B cell (primary cell): ENCODE measurements at regions not wholly inside any gene's neighbourhood (a gene's known extent, or its start where the extent isn't known, plus 50 kb on each side); places are given as distances from the start of the nearest gene placed in this dataset.

Experiments used
- ATAC-seq: fragments of 200-7000 bp; cut with Tn5 transposase; one replicate; pipeline ENCODE4 v1.10.0; 2021; ENCODE audit warnings: low read depth, mild to moderate bottlenecking, moderate number of reproducible peaks, moderate library complexity
- CTCF ChIA-PET: fragments of 350-600 bp; sonication (Branson Sonifier 250); formaldehyde crosslinking; loops from one replicate; lab custom pipeline; 2021; ENCODE audit warnings: antibody characterized with exemption, inconsistent platforms; lab: Charles Lee
- POLR2A ChIA-PET: fragments of 350-600 bp; sonication (Branson Sonifier 250); formaldehyde crosslinking; loops from one replicate; lab custom pipeline; 2021; ENCODE audit warnings: antibody characterized with exemption; lab: Charles Lee
- DNase-seq: peaks from one replicate; pipeline ENCODE4 v3.0.0; 2013
- H2AFZ ChIP-seq: 2 replicates; pipeline ENCODE4 v1.6.1; 2012; ENCODE audit warnings: mild to moderate bottlenecking, low read depth, low read length; ENCODE audit not compliant: insufficient read depth, poor library complexity, severe bottlenecking
- H3K27ac ChIP-seq, 2 donors: 1 replicate in 1 of 2; 2 replicates in 1 of 2; pipeline ENCODE4 v1.5.1; 2012 to 2013; ENCODE audit warnings: low read length in 2 of 2, mild to moderate bottlenecking in 2 of 2, moderate library complexity in 1 of 2
- H3K27me3 ChIP-seq, 4 experiments: fragments of 200-600 bp in 1 of 4; sonication (generic) in 1 of 4; replicated peaks in 1 of 4; 1 replicate in 2 of 4; 2 replicates in 2 of 4; pipeline versions ENCODE4 v1.6.1 to v1.7.0; 2013 to 2016; ENCODE audit warnings: low read length in 3 of 4, mild to moderate bottlenecking in 2 of 4, mixed read lengths in 1 of 4, moderate library complexity in 1 of 4; ENCODE audit not compliant: insufficient read depth in 4 of 4, control insufficient read depth in 3 of 4; ENCODE audit errors: control extremely low read depth in 1 of 4
- H3K36me3 ChIP-seq, 2 experiments: replicated peaks in 1 of 2; 1 replicate in 1 of 2; 2 replicates in 1 of 2; pipeline versions ENCODE4 v1.6.1 to v1.7.1; 2013; ENCODE audit warnings: low read length in 1 of 2; ENCODE audit not compliant: insufficient read depth in 2 of 2, control insufficient read depth in 1 of 2; ENCODE audit errors: control extremely low read depth in 1 of 2, extremely low read depth in 1 of 2
- H3K4me1 ChIP-seq, 2 donors: fragments of 200-600 bp in 1 of 2; sonication (generic) in 1 of 2; 1 replicate in 1 of 2; 2 replicates in 1 of 2; pipeline versions ENCODE4 v1.5.1 to v1.6.1; 2013 to 2017; ENCODE audit warnings: low read length in 2 of 2; ENCODE audit not compliant: control insufficient read depth in 2 of 2, insufficient read depth in 2 of 2
- H3K4me2 ChIP-seq: replicated peaks from 2 replicates; pipeline ENCODE3; 2012; ENCODE audit warnings: mild to moderate bottlenecking, low read depth, low read length; ENCODE audit not compliant: poor library complexity, severe bottlenecking
- H3K4me3 ChIP-seq, 5 experiments: fragments of 200-600 bp in 1 of 5; sonication (generic) in 1 of 5; 1 replicate in 3 of 5; 2 replicates in 2 of 5; pipeline versions ENCODE4 v1.5.1 to v1.7.0; 2011 to 2016; ENCODE audit warnings: low read length in 4 of 5, mild to moderate bottlenecking in 4 of 5, low read depth in 2 of 5, control low read depth in 1 of 5, moderate library complexity in 1 of 5; ENCODE audit not compliant: insufficient read depth in 1 of 5; ENCODE audit errors: control extremely low read depth in 1 of 5, extremely low read depth in 1 of 5
- H3K79me2 ChIP-seq: fragments of 200-600 bp; sonication (generic); one replicate; pipeline ENCODE4 v1.6.0; 2016; ENCODE audit warnings: low read length; ENCODE audit not compliant: control insufficient read depth, insufficient read depth
- H3K9ac ChIP-seq: fragments of 200-600 bp; sonication (generic); 2 replicates; pipeline ENCODE4 v1.6.1; 2017; ENCODE audit warnings: mild to moderate bottlenecking, low read length, moderate library complexity
- H3K9me3 ChIP-seq, 3 donors: one replicate each; pipeline versions ENCODE4 v1.6.1 to v1.7.1; 2013; ENCODE audit warnings: low read length in 2 of 3; ENCODE audit not compliant: control insufficient read depth in 2 of 3, insufficient read depth in 1 of 3; ENCODE audit errors: control extremely low read depth in 1 of 3
- H4K20me1 ChIP-seq: 2 replicates; pipeline ENCODE4 v1.6.0; 2012; ENCODE audit warnings: mild to moderate bottlenecking, low read length; ENCODE audit not compliant: insufficient read depth, control insufficient read depth, poor library complexity, severe bottlenecking
- H3K27ac Mint-ChIP-seq: one replicate; pipeline ENCODE4 v1.8.0; 2021; ENCODE audit warnings: mixed read lengths
- H3K27me3 Mint-ChIP-seq: one replicate; pipeline ENCODE4 v1.8.0; 2021; ENCODE audit warnings: mixed read lengths
- H3K4me1 Mint-ChIP-seq: one replicate; pipeline ENCODE4 v1.8.0; 2021; ENCODE audit warnings: mixed read lengths
- H3K4me3 Mint-ChIP-seq: one replicate; pipeline ENCODE4 v1.8.0; 2021; ENCODE audit warnings: mixed read lengths
- H3K9me3 Mint-ChIP-seq: one replicate; pipeline ENCODE4 v1.8.0; 2022; ENCODE audit warnings: mixed read lengths; ENCODE audit not compliant: insufficient read depth
- CTCF ChIP-seq: fragments of 200-600 bp; IDR thresholded peaks from one replicate; pipeline ENCODE4 v1.8.0; 2022; ENCODE audit warnings: antibody characterized with exemption, mild to moderate bottlenecking
- EZH2 ChIP-seq: IDR thresholded peaks from 2 replicates; pipeline ENCODE4 v1.6.1; 2012; ENCODE audit warnings: borderline replicate concordance, low read depth, mild to moderate bottlenecking, moderate library complexity, low read length; ENCODE audit not compliant: insufficient read depth, poor library complexity, severe bottlenecking
- WGBS: methylation state at CpG from one replicate; pipeline ENCODE4 v1.1.5; 2013; ENCODE audit warnings: missing lambda C conversion rate; ENCODE audit not compliant: insufficient coverage; 5-methylcytosine and 5-hydroxymethylcytosine counted together
- intact Hi-C: fragments of 100-400 bp; cut with micrococcal nuclease; formaldehyde crosslinking; loops from one replicate; pipeline ENCODE4 v1.10.0; 2022

- H3K4me1 ChIP-seq = peaks cover 5 to 15% of the 10 kb centered on the region in 2 donors
- ChIA-PET CTCF (no interaction called here), POLR2A (no interaction called here)
- intact Hi-C loops = loop anchor here (10.0 kb wide), 1 partner anchor 51 kb away; no protein-coding TSS in a partner anchor
- H3K4me2 ChIP-seq = no peak overlapping the region
- H3K27ac Mint-ChIP-seq = no peak overlapping the region
- peaks cover 2% of the 10 kb centered on the region for H3K9me3 Mint-ChIP-seq
- 43% methylated on average over 9 of the region's 10 CpGs for WGBS
- ATAC-seq = no peak
- H3K4me1 Mint-ChIP-seq = peaks cover 14% of the 10 kb centered on the region
- no peaks in the 10 kb centered on the region for H4K20me1 ChIP-seq
- TF ChIP-seq EZH2 (no peak), CTCF (no peak)
- DNase-seq = no peak
- no peak overlapping the region for H3K4me3 ChIP-seq
- no peak overlapping the region for H3K27ac ChIP-seq
- peaks cover 28% of the 10 kb centered on the region for H3K27me3 Mint-ChIP-seq
- no peaks in the 10 kb centered on the region for H3K36me3 ChIP-seq
- H3K4me3 Mint-ChIP-seq = no peak overlapping the region
- H2AFZ ChIP-seq = no peak overlapping the region
- H3K9me3 ChIP-seq = peaks cover 0 to 2% (median 0%) of the 10 kb centered on the region in 3 donors
- peaks cover 0 to 21% (median 9%) of the 10 kb centered on the region in 4 experiments for H3K27me3 ChIP-seq
- no peak overlapping the region for H3K9ac ChIP-seq
- H3K79me2 ChIP-seq = no peaks in the 10 kb centered on the region
Observed at GRCh38 chr2:234363647-234364294, 133.1 kb downstream of the ARL4C start.

DNA sequence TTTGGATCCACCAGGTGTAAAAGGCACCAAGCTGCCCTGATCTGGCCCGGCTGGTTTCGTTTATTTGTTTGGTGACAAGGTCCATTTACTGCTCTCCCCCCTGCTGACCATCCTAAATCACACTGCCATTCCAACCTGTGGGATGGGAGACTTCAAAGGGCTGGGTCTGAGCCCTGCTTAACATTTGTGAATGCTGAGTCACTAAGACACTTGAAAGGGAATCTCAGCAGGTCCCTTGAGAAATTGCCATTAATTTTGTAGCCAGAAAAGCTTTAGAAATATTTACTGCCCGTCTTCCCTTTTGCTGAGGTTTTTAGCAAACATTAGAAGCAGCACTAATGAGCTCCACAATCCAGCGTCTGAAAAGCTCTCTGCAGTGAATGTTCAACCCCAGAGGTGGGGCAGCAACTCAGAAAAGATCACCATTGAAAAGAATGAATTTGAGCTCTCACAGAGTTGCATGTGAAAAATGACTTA is 133.8 kb downstream of the ARL4C start:
- peaks cover 0 to 4% (median 0%) of the 10 kb centered on the region in 3 donors for H3K9me3 ChIP-seq
- no peak for ATAC-seq
- no peak overlapping the region for H3K27ac ChIP-seq
- no peak overlapping the region for H3K4me3 ChIP-seq
- no peaks in the 10 kb centered on the region for H3K79me2 ChIP-seq
- 60% methylated on average over 1 of the region's 4 CpGs for WGBS
- no peaks in the 10 kb centered on the region for H4K20me1 ChIP-seq
- CTCF ChIA-PET = no interaction called here
- peaks cover 0 to 21% (median 9%) of the 10 kb centered on the region in 4 experiments for H3K27me3 ChIP-seq
- TF ChIP-seq CTCF = no peak
- TF ChIP-seq EZH2 = no peak
- H3K9ac ChIP-seq = no peak overlapping the region
- H3K9me3 Mint-ChIP-seq = peaks cover 5% of the 10 kb centered on the region
- H2AFZ ChIP-seq = no peak overlapping the region
- peaks cover 31% of the 10 kb centered on the region for H3K27me3 Mint-ChIP-seq
- peaks cover 7% of the 10 kb centered on the region for H3K4me1 Mint-ChIP-seq
- intact Hi-C loops = loop anchor here (10.0 kb wide), 1 partner anchor 52 kb away; no protein-coding TSS in a partner anchor
- no peak for DNase-seq
- no peak overlapping the region for H3K4me3 Mint-ChIP-seq
- POLR2A ChIA-PET = no interaction called here
- H3K27ac Mint-ChIP-seq = no peak overlapping the region
- no peak overlapping the region for H3K4me2 ChIP-seq
- H3K4me1 ChIP-seq = peaks cover 5 to 13% of the 10 kb centered on the region in 2 donors
- no peaks in the 10 kb centered on the region for H3K36me3 ChIP-seq
